D721Med (cell line): ENCODE measurements at regions not wholly inside any gene's neighbourhood (a gene's known extent, or its start where the extent isn't known, plus 50 kb on each side); places are given as distances from the start of the nearest gene placed in this dataset.

ENCODE experiments used
- DNase-seq: peaks from one replicate; pipeline ENCODE4 v3.0.0; 2011; ENCODE audit warnings: low spot score; ENCODE audit not compliant: insufficient read length
- FAIRE-seq: peaks from 2 replicates; lab custom pipeline; 2011; peaks lifted over from hg19 to GRCh38; lab: Jason Lieb, UNC
- TF ChIP-seq, protein P1 (sequence below): IDR thresholded peaks from 2 replicates; pipeline ENCODE4 v1.5.1; 2012; ENCODE audit warnings: mild to moderate bottlenecking, control low read depth; ENCODE audit not compliant: insufficient read depth; ENCODE audit errors: missing control alignments

DNA sequence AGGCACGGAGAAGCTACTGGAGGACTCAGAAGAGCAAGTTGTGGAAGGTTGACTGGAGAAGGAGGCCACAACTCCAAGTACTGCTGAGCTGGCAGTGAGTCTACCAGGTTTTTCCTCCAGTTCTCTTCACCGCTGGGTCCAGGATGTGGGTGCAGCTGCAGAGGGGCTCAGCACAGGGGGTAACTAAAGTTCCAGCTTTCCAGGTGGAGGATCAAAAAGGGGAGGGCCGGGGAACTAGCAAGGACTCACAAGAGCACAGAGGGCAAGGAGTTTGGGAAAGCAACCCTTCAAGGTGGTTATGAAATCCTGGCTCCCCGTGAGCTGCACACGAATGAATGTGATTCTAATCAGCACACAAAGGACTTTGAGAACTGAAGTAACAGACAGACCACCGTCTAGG is 194.2 kb upstream of the GMDS start:
- DNase-seq (no peak), FAIRE-seq (no peak)
- TF ChIP-seq, protein P1, sequence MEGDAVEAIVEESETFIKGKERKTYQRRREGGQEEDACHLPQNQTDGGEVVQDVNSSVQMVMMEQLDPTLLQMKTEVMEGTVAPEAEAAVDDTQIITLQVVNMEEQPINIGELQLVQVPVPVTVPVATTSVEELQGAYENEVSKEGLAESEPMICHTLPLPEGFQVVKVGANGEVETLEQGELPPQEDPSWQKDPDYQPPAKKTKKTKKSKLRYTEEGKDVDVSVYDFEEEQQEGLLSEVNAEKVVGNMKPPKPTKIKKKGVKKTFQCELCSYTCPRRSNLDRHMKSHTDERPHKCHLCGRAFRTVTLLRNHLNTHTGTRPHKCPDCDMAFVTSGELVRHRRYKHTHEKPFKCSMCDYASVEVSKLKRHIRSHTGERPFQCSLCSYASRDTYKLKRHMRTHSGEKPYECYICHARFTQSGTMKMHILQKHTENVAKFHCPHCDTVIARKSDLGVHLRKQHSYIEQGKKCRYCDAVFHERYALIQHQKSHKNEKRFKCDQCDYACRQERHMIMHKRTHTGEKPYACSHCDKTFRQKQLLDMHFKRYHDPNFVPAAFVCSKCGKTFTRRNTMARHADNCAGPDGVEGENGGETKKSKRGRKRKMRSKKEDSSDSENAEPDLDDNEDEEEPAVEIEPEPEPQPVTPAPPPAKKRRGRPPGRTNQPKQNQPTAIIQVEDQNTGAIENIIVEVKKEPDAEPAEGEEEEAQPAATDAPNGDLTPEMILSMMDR: no peak

DNA sequence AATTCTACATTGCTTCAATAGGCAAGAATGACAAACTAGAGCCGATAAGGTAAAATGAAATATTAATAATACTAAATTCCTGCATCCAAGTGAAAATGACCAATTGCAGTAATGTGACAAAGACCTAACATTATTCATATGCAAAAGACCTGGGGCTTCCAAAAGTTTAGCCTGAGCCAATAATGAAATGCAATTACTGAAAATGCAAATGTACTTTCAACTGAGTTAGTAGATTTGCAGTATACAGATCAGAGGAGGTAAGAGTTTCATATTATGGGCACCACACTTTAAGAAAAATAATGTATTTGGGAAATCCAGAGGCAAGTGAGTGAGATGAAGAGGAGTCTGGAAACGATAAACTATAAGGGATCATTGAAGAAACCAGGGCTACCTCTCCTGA is 193.7 kb upstream of the GMDS start:
- TF ChIP-seq, protein P1: no peak
- DNase-seq (no peak), FAIRE-seq (no peak)

DNA sequence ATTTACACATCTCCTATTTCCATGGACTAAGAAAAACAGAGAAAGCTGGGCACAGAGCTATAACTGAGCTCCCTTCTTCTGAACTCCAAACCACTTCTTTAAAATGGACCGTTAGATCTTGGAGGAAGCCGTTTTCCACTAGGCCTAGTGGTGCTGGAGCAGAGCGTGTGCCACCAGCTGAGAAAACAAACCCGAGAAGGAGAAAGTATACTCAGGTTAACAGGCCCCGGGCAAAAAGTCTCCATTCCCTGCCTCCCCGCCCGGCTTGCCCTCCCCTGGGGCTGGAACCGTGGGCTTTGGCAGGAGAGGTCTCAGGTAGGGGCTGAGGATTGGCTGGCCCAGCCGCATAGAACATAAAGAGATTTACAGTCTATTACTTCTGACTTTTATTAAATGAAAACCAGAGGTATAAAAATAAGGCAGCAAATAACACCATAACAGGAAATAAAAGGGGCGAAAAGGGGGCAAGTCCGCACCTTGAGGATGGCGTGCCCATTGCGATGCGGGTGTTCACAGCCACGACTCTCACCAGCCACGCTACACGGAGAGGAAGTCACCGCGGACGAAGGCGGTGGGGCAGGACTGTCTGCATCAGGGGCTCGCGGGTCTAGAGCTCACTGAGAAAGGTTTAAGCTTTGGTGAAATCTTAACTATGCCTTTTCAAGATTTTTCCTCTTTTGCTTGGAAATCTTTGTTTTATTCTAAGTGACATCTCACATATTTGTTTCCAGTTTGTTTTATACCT is 191.2 kb upstream of the GMDS start:
- TF ChIP-seq, protein P1: no peak
- DNase-seq (no peak), FAIRE-seq (no peak)

DNA sequence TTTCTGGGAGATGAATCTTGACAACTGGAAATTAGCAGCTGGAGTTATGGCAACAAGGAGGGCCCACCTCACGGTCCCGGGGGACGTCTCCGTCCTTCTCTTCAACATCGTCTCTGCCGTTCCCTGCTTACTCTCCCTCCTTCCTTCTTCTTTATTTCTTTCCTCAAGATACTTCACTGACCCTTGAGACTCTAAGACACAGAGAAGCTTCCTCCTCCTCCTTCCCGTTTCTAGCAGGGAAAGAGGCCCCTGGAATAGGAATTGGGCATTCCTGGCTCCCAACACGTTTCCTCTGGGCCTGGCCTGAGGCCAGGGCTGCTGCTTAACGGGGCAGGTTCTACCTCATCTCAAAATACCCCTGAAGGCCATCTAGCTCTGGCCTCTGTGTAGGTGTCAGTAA is 189.9 kb upstream of the GMDS start:
- TF ChIP-seq, protein P1: no peak
- FAIRE-seq: no peak
- no peak for DNase-seq

DNA sequence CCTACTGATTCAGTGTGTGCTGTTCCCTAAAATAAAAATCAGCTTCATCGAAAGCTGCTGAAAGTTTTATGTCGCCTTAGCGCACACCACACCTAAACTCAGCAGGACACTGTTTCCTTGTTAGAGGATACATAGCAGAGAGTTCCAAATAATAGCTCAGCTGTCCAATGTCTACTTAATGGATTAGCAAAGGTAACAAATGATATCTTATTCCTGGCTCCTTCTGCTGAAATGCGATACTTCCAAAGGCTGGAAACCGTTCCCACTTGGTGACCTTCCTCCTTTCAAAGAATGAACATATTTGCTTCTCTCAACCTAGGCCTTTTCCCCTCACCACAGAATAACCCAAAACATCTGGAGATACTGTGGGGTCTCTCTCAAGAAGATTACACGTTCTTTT is 189.5 kb upstream of the GMDS start:
- no peak for FAIRE-seq
- no peak for DNase-seq
- TF ChIP-seq, protein P1: no peak

DNA sequence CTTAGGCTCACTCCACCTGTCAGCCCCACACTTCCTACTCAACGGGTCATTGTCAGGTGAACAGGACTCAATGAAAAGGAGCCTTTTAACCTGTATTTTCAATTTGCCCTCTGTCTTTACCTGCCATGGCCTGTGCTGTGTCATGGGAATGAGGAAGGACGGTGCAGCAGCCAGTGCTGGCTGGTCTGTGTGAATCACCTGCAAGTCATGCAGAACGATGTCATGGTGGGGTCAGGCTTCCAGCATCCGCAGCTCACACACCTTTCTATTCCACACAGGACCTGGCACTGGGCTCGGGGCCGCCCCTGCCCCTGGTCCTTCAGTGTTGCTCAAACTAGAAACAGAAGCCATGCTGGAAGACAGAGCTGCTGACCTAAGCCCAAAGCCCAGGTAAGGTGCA is 188.7 kb upstream of the GMDS start:
- TF ChIP-seq, protein P1: no peak
- FAIRE-seq (no peak), DNase-seq (no peak)

DNA sequence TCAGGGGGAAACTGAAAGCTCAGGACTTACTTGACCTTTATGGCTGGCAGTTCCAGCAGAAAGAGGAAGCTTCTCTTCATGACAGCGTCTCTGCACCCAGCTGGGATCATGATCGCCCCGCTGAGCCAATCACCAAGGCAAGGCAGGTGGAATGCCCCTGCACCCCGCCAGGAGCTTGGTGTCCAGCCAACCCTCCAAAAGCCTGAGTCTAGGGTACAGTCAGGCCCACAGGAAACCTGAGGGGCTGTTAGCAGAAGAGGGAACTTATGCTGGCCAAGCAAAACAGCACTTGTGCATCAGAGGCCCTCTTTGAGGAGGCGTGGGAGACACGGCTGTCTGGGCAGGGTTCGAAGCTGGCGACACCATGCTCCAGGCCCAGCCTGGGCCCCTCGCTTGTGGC is 188.3 kb upstream of the GMDS start:
- DNase-seq (no peak), FAIRE-seq (no peak)
- TF ChIP-seq, protein P1: no peak
